GM21423 (cell line): ENCODE measurements at regions not wholly inside any gene's neighbourhood (a gene's known extent, or its start where the extent isn't known, plus 50 kb on each side); places are given as distances from the start of the nearest gene placed in this dataset.

ENCODE experiments used
- ATAC-seq: cut with Tn5 transposase; IDR thresholded peaks from one replicate; pipeline ENCODE4 v1.9.1; 2021; ENCODE audit warnings: mild to moderate bottlenecking, moderate library complexity; ENCODE audit not compliant: unreplicated experiment

DNA sequence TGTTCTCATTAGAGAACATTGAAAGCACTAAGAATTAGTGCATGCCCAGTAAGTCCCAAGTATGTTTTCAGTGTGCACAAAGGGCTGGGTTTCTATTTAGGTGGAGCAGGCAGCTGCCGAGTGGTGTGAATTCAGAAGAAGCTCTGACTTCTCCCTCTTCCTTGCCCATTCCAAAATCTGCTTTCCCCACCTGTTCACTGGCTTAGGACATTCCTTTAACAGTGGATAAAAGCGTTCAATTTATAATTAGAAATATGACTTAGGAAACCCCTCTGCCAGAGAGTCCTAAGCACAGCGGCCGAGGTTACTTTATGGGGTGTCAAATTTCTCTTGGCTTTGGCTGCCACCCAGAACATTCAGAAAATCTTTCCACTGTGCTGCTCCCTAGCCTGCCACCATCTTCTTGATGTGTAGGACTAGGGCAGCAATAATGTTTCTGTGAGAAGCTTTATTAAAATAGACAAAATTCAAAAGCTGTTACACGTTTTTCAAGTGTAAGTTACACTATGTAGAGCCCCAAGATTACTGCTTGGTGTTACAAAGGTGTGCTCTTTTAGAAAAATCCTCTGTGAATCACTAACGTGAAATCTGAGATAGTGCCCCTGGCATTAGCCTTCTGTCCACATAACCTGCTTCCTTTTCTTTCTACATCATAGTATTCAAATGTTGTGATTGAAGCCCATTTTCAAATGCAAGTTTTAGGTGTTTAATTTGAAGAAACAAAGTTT, 191.6 kb upstream of the ANKRD50 start:
- ATAC-seq: no peak

- no peak for ATAC-seq
These were observed 189.5 kb upstream of the ANKRD50 start for GRCh38 chr4:124902001-124902515.

DNA sequence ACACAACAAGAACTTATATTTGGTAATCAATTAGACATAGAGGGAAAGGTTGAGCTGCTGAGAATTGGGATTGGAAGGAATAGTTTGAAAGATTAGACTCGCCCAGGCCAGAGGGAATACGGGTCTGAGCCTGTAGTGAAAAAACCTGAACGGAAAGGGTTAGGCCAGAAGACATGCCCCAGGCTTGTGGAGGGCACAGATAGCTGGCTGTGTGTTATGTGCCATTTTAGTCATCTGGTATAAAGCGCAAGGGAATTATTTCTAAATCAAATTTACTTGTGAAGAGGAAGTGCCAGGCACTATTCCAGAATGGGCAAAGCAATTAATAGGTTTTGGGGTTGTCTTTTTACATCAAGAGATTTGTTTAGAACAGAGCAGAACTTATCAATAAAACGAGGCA, 187.5 kb upstream of the ANKRD50 start:
- no peak for ATAC-seq

GRCh38 chr4:124890522-124890921, 178.0 kb upstream of the ANKRD50 start:
- no peak for ATAC-seq

- ATAC-seq: no peak
These were observed 175.2 kb upstream of the ANKRD50 start for GRCh38 chr4:124887739-124888138.

- no peak for ATAC-seq
These were observed 171.8 kb upstream of the ANKRD50 start for GRCh38 chr4:124884316-124884715.

DNA sequence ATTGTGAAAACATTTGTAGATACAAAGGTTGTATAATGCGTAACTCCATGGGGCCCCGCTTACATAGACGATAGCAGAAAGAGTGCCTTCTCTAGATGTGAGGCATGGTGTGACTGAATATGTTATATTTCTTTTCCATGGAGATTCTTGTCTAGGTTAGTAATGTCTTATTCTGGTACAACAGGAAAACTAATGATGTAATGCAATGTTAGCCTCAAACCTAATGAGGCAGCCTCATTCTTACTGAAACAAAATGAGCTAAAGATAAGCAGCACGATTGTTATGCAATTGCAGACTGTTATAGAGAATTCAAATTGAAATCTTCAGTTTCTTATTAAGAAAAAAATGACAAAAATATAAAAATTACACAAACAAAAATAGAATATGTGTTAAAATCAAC, 171.1 kb upstream of the ANKRD50 start:
- ATAC-seq: no peak

- no peak for ATAC-seq
These were observed 166.7 kb upstream of the ANKRD50 start for GRCh38 chr4:124879195-124879594.

DNA sequence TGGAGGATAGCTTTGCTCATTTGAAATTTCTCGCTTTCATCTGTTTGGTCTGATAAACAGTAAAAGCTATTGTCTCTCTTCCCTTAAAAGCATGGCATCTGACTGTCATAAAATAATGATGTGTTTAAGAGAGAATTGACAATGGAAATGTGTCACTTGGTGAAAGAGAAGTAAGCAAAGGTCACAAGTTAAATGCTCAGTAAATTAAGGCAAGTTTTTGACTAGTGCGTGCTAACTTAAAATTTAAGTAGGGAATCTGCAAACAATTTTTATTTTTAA, 161.6 kb upstream of the ANKRD50 start:
- no peak for ATAC-seq

DNA sequence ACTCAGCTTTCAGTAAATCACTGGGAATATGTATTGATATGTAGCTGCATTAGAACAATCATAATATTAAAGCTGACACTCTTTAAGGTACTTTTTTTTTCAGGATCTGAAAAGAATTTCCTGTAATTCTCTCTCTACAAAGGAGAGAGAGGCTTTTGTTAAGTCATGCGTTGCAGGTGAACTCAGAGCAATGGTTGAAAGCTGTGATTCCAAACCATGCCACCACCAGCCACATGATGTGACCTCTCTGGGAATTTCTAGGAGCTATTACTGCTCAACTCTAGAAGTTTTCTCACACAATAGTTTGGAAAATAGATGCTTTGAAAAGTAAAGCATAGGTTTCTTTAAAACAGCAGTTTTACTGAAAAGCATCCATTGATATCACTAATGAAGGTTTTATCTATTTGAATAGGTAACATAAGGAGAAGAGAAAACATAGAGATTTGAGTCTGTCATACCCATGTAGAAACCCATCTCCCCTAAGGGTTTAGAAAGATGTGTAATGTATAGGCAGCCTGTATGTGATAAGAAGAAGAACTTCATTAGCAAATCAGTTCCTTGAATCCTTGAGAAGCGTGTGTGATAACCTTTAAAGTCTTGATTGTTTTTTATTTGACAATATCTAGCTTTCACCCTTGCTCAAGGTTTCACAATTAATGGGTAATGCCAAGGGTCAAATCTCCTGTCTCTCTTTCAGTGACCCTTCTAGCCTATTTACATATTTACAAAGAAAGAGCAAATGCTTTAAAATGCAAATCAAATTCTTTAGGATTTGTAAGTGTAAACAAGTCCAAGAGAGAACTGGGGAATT, 161.0 kb upstream of the ANKRD50 start:
- ATAC-seq: no peak

- no peak for ATAC-seq
These were observed 160.1 kb upstream of the ANKRD50 start for GRCh38 chr4:124872659-124873058.

DNA sequence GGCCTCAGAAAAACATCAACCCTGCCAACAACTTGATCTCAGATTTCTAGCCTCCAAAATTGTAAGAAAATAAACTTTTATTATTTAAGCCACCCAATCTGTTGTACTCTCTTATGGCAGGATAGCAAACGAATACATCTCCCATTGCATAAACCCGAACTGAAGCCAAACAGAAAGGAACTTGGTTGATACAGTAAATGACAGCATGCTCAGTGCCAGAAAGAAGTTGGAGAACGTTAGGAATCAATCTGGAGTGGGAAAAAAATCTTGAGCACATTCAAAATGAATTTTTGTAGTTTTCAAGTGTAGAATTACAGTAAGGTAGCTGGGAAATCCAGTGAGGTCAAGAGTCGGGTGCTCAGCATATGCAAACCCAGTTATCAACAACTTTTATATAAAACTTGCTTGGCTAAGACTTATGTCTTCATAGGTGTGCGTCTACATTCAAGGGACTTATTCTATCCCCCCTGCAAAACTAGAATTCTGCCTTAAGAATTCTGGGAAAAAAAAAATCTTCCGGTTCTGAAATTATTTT, 157.5 kb upstream of the ANKRD50 start:
- ATAC-seq: no peak

DNA sequence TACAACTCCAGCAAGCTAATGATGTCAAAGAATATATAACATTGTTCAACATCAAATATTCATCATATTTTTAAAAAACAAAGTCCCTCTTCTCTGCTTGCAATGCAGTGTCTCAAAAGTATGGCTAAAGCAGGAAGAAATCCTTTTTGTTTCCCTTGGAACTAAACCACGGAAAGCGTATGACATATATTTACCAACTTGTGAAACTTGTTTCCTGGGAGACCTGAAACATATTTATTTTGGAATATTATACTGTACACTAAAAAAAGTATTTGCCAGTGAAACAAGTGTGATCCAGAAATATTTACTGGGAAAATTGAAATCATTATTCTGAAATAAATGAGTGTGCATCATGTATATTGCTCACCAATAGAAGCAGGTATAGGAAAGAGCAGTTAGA, 156.0 kb upstream of the ANKRD50 start:
- ATAC-seq: no peak

- ATAC-seq: no peak
These were observed 155.0 kb upstream of the ANKRD50 start for GRCh38 chr4:124867536-124867935.

DNA sequence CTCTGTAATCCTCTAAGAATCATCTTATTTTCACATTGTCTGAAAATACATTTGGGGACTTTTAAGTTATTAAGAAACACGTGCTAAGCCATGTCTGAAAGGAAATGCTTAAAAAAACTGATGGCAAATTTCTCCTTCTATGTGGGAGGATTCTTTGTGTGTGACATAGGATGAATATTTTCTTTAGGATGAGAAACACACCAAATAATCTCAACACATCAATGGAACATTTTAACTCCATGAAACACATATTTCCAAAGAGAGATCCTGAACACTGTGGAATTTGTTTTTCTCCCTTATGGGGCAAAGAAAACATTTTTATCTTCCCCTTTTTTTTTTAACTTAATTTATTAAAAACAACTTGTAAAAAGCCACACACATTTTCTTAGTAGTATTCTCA, 153.8 kb upstream of the ANKRD50 start:
- no peak for ATAC-seq

DNA sequence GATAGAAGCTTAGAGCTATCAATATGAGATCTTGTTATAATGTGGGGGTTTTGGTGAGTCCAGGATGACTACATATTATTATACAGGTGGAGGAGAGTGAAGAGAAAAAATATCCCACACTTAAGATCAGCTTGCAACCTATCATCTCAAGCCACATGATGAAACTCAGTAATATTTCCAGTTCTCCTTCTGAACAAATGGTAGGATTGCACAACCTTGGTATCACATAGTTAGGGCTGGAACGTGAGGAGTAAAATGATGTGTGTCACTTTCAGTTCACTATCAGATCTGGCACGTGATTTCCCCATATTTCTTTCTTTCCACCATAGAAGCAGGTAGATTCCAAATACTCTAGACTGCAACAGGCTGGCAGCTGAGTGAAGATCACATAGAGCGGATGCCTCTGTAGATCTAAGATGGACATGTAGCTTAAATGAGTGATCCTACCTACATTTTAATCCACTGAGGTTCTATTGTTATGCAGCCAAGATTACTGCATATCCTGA, 150.6 kb upstream of the ANKRD50 start:
- ATAC-seq: no peak

GRCh38 chr4:124862261-124862660, 149.7 kb upstream of the ANKRD50 start:
- no peak for ATAC-seq

GRCh38 chr4:124861761-124862160, 149.2 kb upstream of the ANKRD50 start:
- ATAC-seq: no peak

DNA sequence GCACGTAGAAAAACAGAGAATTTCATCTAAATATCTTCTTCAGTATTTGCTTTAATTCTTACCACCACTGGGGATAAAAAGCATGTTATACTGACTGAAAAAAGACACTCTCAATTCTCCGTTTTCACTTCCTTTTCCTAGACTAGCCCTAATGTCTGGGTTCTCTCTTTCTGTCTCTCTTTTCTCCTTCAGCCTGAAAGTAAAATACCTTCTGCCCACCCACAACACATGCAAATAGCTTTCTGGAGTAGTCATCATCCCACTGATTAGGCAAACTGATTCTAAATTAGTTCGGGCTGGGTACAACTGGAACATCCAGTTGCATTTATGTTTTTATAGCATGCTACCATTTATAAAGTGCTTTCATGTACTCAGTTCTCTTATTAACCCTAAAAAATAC, 142.4 kb upstream of the ANKRD50 start:
- ATAC-seq: peak; percentile 65

GRCh38 chr4:124851741-124852140, 139.2 kb upstream of the ANKRD50 start:
- no peak for ATAC-seq

- no peak for ATAC-seq
These were observed 133.8 kb upstream of the ANKRD50 start for GRCh38 chr4:124846306-124846705.

GRCh38 chr4:124839786-124840390, 127.4 kb upstream of the ANKRD50 start:
- ATAC-seq: no peak
